ENCODE measurements at regions not wholly inside any gene's neighbourhood (a gene's known extent, or its start where the extent isn't known, plus 50 kb on each side); places are given as distances from the start of the nearest gene placed in this dataset.

DNA sequence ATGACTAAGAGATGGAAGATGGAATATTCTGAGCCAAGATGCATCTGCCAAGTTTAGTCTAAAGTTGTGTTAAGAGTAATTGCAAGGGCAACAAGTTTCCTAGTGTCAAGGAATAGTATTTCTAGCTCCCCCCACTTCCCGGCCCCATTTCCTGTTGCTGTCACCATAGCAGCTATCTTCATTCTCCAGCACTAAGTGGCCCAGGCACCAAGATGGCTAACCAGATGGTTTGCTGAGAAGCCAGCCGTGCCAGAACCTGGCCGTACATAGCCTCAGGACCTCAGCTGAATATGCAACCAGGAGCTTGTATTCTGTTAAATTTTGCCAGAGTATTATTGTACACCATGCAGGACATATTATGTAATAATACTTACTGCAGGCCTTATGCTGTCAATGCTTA, 108.8 kb upstream of the UMPS start:
- no peak overlapping the region for H3K4me3 Mint-ChIP-seq
- DNase-seq: no peak
- no peaks in the 10 kb centered on the region for H3K36me3 Mint-ChIP-seq (ENCODE audit: low read depth)
- H3K4me1 Mint-ChIP-seq: peaks cover 22% of the 10 kb centered on the region
- intact Hi-C loops (cut with micrococcal nuclease): loop anchor here (2.0 to 10.0 kb wide), 3 partner anchors 17 to 63 kb away; no protein-coding TSS in a partner anchor
- H3K9me3 Mint-ChIP-seq: no peaks in the 10 kb centered on the region
- H3K27ac Mint-ChIP-seq: no peak overlapping the region
- H3K27me3 Mint-ChIP-seq: peaks cover 7% of the 10 kb centered on the region

DNA sequence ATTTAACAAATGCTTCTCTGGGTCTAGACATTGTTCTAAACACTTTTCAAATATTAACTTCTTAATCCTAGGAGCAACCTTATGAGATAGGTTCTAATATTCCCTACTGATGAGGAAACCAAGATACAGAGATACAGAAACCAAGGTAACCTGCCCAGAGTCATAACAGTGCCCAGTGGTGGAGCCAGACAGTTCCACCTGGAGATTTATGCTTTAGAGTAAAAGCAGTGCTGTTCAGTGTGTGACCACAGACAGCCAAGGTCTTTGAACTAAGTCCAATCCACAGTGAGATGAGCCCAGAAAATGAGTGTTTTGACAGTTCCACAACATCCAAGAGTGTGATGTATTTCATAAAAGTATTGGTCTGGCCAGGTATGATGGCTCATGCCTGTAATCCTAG, 105.2 kb upstream of the UMPS start:
- peaks cover 18% of the 10 kb centered on the region for H3K4me1 Mint-ChIP-seq
- intact Hi-C loops (cut with micrococcal nuclease): loop anchor here (10.0 kb wide), 1 partner anchor 60 kb away; no protein-coding TSS in a partner anchor
- no peaks in the 10 kb centered on the region for H3K36me3 Mint-ChIP-seq (ENCODE audit: low read depth)
- DNase-seq: no peak
- H3K4me3 Mint-ChIP-seq: no peak overlapping the region
- H3K27me3 Mint-ChIP-seq: peaks cover 27% of the 10 kb centered on the region
- H3K27ac Mint-ChIP-seq: no peak overlapping the region
- H3K9me3 Mint-ChIP-seq: no peaks in the 10 kb centered on the region

- Mint-ChIP-seq H3K9me3 (no peaks in the 10 kb centered on the region), H3K4me1 (peaks cover 4% of the 10 kb centered on the region), H3K36me3 (ENCODE audit: low read depth) (no peaks in the 10 kb centered on the region), H3K27me3 (peaks cover 43% of the 10 kb centered on the region), H3K27ac (no peak overlapping the region), H3K4me3 (no peak overlapping the region)
- DNase-seq: no peak
- intact Hi-C loops (cut with micrococcal nuclease): loop anchor here (10.0 kb wide), 1 partner anchor 57 kb away; no protein-coding TSS in a partner anchor
Measured at GRCh38 chr3:124627501-124627908, 102.7 kb upstream of the UMPS start.

- no peaks in the 10 kb centered on the region for H3K36me3 Mint-ChIP-seq (ENCODE audit: low read depth)
- H3K9me3 Mint-ChIP-seq: no peaks in the 10 kb centered on the region
- intact Hi-C loops (cut with micrococcal nuclease): loop anchor here (10.0 kb wide), 1 partner anchor 56 kb away; no protein-coding TSS in a partner anchor
- no peak overlapping the region for H3K27ac Mint-ChIP-seq
- H3K4me3 Mint-ChIP-seq: no peak overlapping the region
- no peak for DNase-seq
- H3K4me1 Mint-ChIP-seq: peaks cover 2% of the 10 kb centered on the region
- peaks cover 51% of the 10 kb centered on the region for H3K27me3 Mint-ChIP-seq
Measured at GRCh38 chr3:124628863-124629262, 101.4 kb upstream of the UMPS start.

- Mint-ChIP-seq H3K4me3 (no peak overlapping the region), H3K9me3 (no peaks in the 10 kb centered on the region), H3K36me3 (ENCODE audit: low read depth) (no peaks in the 10 kb centered on the region), H3K27me3 (peaks cover 55% of the 10 kb centered on the region), H3K27ac (no peak overlapping the region), H3K4me1 (peaks cover 2% of the 10 kb centered on the region)
- intact Hi-C loops (cut with micrococcal nuclease): loop anchor here (10.0 kb wide), 1 partner anchor 55 kb away; no protein-coding TSS in a partner anchor
- DNase-seq: no peak
Measured at GRCh38 chr3:124629497-124629896, 100.8 kb upstream of the UMPS start.

GRCh38 chr3:124630960-124631359, 99.3 kb upstream of the UMPS start:
- DNase-seq: no peak
- Mint-ChIP-seq H3K9me3 (no peaks in the 10 kb centered on the region), H3K4me3 (no peak overlapping the region), H3K4me1 (peaks cover 10% of the 10 kb centered on the region), H3K36me3 (ENCODE audit: low read depth) (no peaks in the 10 kb centered on the region), H3K27me3 (peaks cover 59% of the 10 kb centered on the region), H3K27ac (no peak overlapping the region)
- intact Hi-C loops (cut with micrococcal nuclease): no loop called here

- no peak overlapping the region for H3K27ac Mint-ChIP-seq
- no peak overlapping the region for H3K4me3 Mint-ChIP-seq
Measured at GRCh38 chr3:124631727-124632126, 98.5 kb upstream of the UMPS start.

DNA sequence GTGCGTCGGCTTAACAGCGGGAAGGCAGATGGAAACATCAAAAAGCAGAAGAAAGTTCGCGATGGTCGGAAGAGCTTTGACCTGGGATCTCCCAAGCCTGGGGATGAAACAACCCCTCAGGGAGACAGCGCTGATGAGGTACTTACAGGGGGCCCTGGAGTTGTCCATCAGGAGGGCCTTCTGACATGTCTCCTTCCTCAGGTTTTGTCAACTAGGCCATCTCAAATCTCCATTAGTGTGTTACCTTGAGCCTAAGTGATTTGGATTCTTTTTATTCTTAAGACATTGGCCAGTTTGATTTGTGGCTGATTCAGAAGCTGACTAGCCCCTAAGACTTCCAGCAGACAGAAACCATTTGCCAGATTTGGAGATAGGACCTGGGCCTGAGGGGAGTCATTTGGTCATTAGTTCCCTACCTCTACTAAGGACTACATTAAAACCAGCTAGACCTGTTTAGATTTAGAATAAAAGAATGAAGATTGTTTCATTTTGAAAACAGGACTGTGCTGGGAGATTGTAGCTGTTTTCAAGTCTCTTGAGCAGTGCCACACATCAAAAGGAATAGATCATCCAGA, 97.6 kb upstream of the UMPS start:
- Mint-ChIP-seq H3K36me3 (ENCODE audit: low read depth) (no peaks in the 10 kb centered on the region), H3K27me3 (peaks cover 64% of the 10 kb centered on the region)
- intact Hi-C loops (cut with micrococcal nuclease): no loop called here

More at GRCh38 chr3:124631727-124632126, 98.5 kb upstream of the UMPS start:
- intact Hi-C loops (cut with micrococcal nuclease): no loop called here
- peaks cover 16% of the 10 kb centered on the region for H3K4me1 Mint-ChIP-seq
- H3K27me3 Mint-ChIP-seq: peaks cover 62% of the 10 kb centered on the region
- H3K36me3 Mint-ChIP-seq (ENCODE audit: low read depth): no peaks in the 10 kb centered on the region
- H3K9me3 Mint-ChIP-seq: no peaks in the 10 kb centered on the region
- no peak for DNase-seq

GRCh38 chr3:124633524-124633923, 96.7 kb upstream of the UMPS start:
- intact Hi-C loops (cut with micrococcal nuclease): no loop called here
- no peaks in the 10 kb centered on the region for H3K36me3 Mint-ChIP-seq (ENCODE audit: low read depth)
- H3K9me3 Mint-ChIP-seq: no peaks in the 10 kb centered on the region
- no peak overlapping the region for H3K4me3 Mint-ChIP-seq
- no peak overlapping the region for H3K27ac Mint-ChIP-seq
- peaks cover 66% of the 10 kb centered on the region for H3K27me3 Mint-ChIP-seq
- DNase-seq: no peak
- peaks cover 22% of the 10 kb centered on the region for H3K4me1 Mint-ChIP-seq

More for the DNA sequence above, 97.6 kb upstream of the UMPS start:
- Mint-ChIP-seq H3K27ac (no peak overlapping the region), H3K9me3 (no peaks in the 10 kb centered on the region), H3K4me1 (peaks cover 19% of the 10 kb centered on the region), H3K4me3 (no peak overlapping the region)
- DNase-seq: no peak

DNA sequence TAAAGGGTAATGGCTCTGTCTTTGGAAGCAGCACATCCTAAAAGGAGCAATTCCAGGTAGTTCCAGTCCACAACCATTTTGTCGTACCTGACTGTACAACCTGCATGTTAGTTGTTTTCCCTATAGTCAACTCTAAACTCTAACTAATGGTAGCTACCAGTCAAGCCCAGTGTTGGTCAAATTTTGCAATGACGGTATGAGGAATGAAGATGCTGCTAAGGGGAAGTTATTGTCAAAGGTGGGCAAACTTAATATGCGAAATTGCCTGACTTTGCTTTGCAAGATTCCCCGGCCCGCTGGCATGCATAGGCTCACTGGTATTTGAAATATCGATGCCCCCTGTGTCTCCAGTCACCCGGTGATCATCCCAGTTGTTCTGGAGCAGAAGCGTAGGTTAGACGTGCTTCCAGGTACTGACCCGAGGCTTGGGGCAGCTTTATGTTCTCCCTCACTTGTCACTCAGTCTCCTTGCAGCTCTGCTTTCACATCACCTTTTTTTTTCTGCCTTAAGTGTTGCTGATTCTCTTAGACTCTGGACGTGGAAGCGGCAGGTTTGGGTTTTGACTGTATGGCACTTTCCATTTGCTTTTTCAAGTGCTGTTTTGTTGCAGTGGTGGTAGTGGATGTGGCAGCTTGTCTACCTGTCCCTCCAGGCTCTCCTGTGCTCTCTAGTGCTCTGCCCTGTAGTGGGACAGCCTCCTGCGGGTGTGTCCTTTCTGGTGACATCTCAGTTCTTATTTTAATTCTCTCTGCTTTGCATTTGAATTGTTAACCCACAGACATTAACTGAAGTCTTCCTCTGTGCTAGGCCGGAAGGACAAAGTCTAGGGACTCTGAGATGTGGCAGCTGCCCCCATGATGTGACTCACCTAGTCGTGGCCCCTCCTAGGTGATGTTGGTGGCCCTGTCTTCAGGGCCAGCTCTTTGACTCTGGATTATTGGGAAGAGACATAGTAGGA, 95.8 kb upstream of the UMPS start:
- peaks cover 29% of the 10 kb centered on the region for H3K4me1 Mint-ChIP-seq
- no peak for DNase-seq
- H3K27me3 Mint-ChIP-seq: peaks cover 60% of the 10 kb centered on the region
- no peaks in the 10 kb centered on the region for H3K36me3 Mint-ChIP-seq (ENCODE audit: low read depth)
- H3K27ac Mint-ChIP-seq: no peak overlapping the region
- H3K9me3 Mint-ChIP-seq: no peaks in the 10 kb centered on the region
- intact Hi-C loops (cut with micrococcal nuclease): no loop called here
- H3K4me3 Mint-ChIP-seq: no peak overlapping the region

DNA sequence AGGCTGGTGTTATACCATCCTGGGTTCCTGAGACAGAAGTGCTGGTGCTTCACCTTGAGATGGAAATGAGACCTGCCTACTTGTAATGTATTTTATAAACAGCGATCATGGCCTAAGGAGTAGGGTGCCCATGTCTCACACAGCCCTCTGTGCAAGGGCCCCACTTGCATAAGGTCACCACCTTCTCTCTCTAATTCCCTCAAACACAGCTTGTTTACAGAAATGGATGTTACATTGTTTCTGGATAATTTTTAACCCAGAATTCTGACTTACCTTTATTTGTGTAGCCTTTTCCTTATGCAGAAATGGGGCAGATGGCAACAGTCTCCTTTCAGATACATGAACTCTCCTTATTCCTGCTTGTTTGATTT, 95.1 kb upstream of the UMPS start:
- intact Hi-C loops (cut with micrococcal nuclease): no loop called here
- DNase-seq: no peak
- no peaks in the 10 kb centered on the region for H3K9me3 Mint-ChIP-seq
- no peak overlapping the region for H3K27ac Mint-ChIP-seq
- no peak overlapping the region for H3K4me3 Mint-ChIP-seq
- peaks cover 34% of the 10 kb centered on the region for H3K4me1 Mint-ChIP-seq
- peaks cover 55% of the 10 kb centered on the region for H3K27me3 Mint-ChIP-seq
- no peaks in the 10 kb centered on the region for H3K36me3 Mint-ChIP-seq (ENCODE audit: low read depth)

DNA sequence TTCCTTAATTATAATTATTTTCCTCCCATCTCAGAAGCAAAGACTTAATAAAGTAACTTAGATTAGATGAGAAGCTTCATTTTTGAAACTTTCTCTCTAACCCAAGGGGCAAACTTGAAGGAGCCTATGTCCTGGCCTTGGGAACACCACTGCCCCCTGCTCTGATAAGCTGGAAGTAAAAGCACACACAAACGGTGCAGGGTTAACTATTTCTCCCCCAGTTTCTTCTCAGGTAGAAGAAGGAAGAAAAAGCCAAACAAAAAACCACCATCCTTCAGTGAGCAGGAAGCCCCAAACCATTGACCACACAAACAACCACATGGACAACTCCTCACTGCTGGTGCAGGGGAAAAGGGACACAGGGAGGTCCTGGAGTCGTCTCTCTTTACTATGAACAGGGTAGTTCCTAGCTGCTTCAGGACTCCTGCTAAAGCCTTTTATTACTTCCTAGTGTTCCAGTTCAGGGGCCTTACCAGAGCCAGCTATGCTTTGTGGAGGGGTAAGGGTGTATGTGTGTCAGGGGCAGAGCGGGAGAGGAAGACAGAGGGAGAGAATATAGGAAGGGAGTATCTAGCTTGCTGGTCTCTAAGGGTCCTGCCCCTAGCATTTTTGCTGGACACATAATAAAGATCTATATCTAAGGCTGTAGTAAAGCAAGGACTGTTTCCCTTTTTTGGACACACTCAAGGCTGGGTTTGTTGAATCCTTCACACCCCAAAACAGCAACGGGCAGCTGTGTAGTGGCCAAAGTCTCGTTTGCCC, 94.0 kb upstream of the UMPS start:
- Mint-ChIP-seq H3K4me1 (peaks cover 40% of the 10 kb centered on the region), H3K36me3 (ENCODE audit: low read depth) (no peaks in the 10 kb centered on the region), H3K27ac (no peak overlapping the region), H3K27me3 (peaks cover 49% of the 10 kb centered on the region), H3K9me3 (no peaks in the 10 kb centered on the region), H3K4me3 (peak overlapping the region; percentile 24)
- intact Hi-C loops (cut with micrococcal nuclease): no loop called here
- DNase-seq: no peak

- H3K4me1 Mint-ChIP-seq: peaks cover 43% of the 10 kb centered on the region
- intact Hi-C loops (cut with micrococcal nuclease): no loop called here
- H3K27me3 Mint-ChIP-seq: peaks cover 46% of the 10 kb centered on the region
- H3K4me3 Mint-ChIP-seq: no peak overlapping the region
- DNase-seq: no peak
- H3K36me3 Mint-ChIP-seq (ENCODE audit: low read depth): no peaks in the 10 kb centered on the region
- no peak overlapping the region for H3K27ac Mint-ChIP-seq
- H3K9me3 Mint-ChIP-seq: no peaks in the 10 kb centered on the region
Measured at GRCh38 chr3:124636863-124637296, 93.4 kb upstream of the UMPS start.

All from activated CD4-positive, alpha-beta T cell treated with anti-CD3 and anti-CD28 coated beads, Interleukin-2, amount 10 ng/mL, durations not matched to agents 24 days and 14 days (primary cell).